ENCODE measurements at regions not wholly inside any gene's neighbourhood (a gene's known extent, or its start where the extent isn't known, plus 50 kb on each side); places are given as distances from the start of the nearest gene placed in this dataset.
"Not testable (repeated sequence)": the region's sequence is repeated elsewhere in the genome, so short reads cannot be mapped to it uniquely, and the experiment has no call there.

DNA sequence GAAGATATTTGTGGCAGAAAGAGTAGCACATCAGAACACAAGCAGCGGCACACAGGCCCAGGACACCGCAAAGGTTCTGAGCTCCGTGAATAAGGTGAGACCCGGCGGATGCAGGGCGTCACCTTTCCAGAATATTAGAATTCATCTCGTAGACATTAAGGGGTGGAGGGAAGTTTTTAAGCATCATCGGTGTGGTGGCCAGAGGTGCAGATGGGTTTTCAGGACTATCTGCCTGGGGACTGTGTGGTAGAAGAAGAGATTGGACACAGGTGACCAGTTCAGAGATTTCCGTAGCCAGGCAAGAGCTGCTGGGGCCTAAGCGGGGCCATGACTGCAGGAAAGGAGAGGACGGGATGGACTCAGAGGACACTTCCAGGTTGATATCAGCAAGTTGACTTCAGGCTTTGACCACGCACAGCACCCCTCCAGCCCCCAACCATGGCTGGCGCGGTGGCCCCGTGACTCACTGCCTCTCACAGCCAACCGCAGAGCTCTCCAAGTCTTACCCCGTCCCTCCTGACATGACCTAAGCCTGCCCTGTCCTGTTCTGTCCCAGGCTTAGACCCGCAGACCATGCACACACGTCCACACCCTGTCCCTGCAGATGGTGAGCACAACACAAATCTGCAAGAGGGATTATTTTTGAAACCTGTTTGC lies 97.2 kb downstream of the OAT start:
- DNase-seq (ENCODE audit: low read depth in 2 of 2) = no peak
- Histone ChIP-seq H3K27me3 (ENCODE audit: control insufficient read depth, insufficient read depth, low read length) (no peaks in the 10 kb centered on the region), H3K9ac (ENCODE audit: insufficient read depth, low read length) (no peak overlapping the region), H4K20me1 (ENCODE audit: control insufficient read depth, extremely low read depth, insufficient read depth, low read length) (no peaks in the 10 kb centered on the region), H3K9me3 (ENCODE audit: control insufficient read depth, insufficient read depth, low read depth, low read length) (no peaks in the 10 kb centered on the region), H2AFZ (ENCODE audit: low read length) (no peak overlapping the region), H3K4me2 (ENCODE audit: extremely low read depth, insufficient read depth, low read length) (no peak overlapping the region), H3K36me3 (ENCODE audit: control insufficient read depth, insufficient read depth, low read length) (no peaks in the 10 kb centered on the region), H3K4me1 (ENCODE audit: control insufficient read depth, extremely low read depth, insufficient read depth, low read length) (no peaks in the 10 kb centered on the region), H3K4me3 (replicated peaks in 1 of 4; ENCODE audit: control extremely low read depth in 1 of 4, insufficient read depth in 1 of 4, low read depth in 3 of 4, low read length in 4 of 4) (no peak overlapping the region), H3K79me2 (ENCODE audit: control insufficient read depth, insufficient read depth, low read length) (no peaks in the 10 kb centered on the region), H3K27ac (ENCODE audit: insufficient read depth, low read length) (no peak overlapping the region)
- TF ChIP-seq EZH2 (IDR thresholded peaks at IDR 0.05; ENCODE audit: low read length, missing control alignments) = no peak
- TF ChIP-seq, protein P1, sequence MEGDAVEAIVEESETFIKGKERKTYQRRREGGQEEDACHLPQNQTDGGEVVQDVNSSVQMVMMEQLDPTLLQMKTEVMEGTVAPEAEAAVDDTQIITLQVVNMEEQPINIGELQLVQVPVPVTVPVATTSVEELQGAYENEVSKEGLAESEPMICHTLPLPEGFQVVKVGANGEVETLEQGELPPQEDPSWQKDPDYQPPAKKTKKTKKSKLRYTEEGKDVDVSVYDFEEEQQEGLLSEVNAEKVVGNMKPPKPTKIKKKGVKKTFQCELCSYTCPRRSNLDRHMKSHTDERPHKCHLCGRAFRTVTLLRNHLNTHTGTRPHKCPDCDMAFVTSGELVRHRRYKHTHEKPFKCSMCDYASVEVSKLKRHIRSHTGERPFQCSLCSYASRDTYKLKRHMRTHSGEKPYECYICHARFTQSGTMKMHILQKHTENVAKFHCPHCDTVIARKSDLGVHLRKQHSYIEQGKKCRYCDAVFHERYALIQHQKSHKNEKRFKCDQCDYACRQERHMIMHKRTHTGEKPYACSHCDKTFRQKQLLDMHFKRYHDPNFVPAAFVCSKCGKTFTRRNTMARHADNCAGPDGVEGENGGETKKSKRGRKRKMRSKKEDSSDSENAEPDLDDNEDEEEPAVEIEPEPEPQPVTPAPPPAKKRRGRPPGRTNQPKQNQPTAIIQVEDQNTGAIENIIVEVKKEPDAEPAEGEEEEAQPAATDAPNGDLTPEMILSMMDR (conservative IDR thresholded peaks at IDR 0.05 in 1 of 2, IDR thresholded peaks at IDR 0.05 in 1 of 2; ENCODE audit: low read depth in 1 of 2, low read length in 2 of 2) = no peak

DNA sequence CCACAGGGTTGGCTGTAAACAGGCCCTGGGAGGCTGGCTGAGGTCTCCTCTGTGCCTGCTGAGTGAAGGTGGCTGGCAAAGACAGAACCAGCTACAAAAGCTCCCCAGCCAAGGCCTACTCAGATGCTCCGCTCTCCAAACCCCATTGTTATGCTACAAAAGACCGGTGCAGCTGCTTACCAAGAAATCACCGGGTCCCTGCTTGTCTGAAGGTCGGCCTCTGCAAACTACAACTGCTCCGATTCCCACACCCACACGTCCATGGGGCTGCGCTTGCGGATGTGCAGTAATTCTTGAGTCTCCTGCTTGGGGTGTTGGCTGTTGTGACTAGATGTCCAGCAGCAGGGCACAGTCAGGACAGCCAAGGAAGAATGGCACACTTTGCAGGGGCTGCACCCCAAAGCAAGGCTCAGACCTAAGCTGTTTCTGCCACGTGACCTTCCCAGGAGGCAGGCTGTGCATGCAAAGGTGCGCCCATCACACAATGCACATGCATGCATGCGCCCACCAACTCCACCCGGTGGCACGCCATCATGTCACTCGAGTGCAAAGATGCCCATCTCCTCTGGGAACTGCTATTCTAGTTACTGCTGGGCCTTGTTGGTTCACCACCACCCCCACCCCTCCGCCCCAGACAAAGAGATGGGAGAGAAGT lies 97.8 kb downstream of the OAT start:
- TF ChIP-seq, protein P1 (conservative IDR thresholded peaks at IDR 0.05 in 1 of 2, IDR thresholded peaks at IDR 0.05 in 1 of 2; ENCODE audit: low read depth in 1 of 2, low read length in 2 of 2) = no peak
- no peak for TF ChIP-seq EZH2 (IDR thresholded peaks at IDR 0.05; ENCODE audit: low read length, missing control alignments)
- H3K27me3 ChIP-seq (ENCODE audit: control insufficient read depth, insufficient read depth, low read length) = no peaks in the 10 kb centered on the region
- no peak overlapping the region for H3K4me2 ChIP-seq (ENCODE audit: extremely low read depth, insufficient read depth, low read length)
- no peaks in the 10 kb centered on the region for H3K4me1 ChIP-seq (ENCODE audit: control insufficient read depth, extremely low read depth, insufficient read depth, low read length)
- H3K79me2 ChIP-seq (ENCODE audit: control insufficient read depth, insufficient read depth, low read length) = no peaks in the 10 kb centered on the region
- H3K4me3 ChIP-seq (replicated peaks in 1 of 4; ENCODE audit: control extremely low read depth in 1 of 4, insufficient read depth in 1 of 4, low read depth in 3 of 4, low read length in 4 of 4) = no peak overlapping the region
- no peaks in the 10 kb centered on the region for H3K36me3 ChIP-seq (ENCODE audit: control insufficient read depth, insufficient read depth, low read length)
- H4K20me1 ChIP-seq (ENCODE audit: control insufficient read depth, extremely low read depth, insufficient read depth, low read length) = no peaks in the 10 kb centered on the region
- DNase-seq (ENCODE audit: low read depth in 2 of 2) = no peak
- no peak overlapping the region for H3K9ac ChIP-seq (ENCODE audit: insufficient read depth, low read length)
- no peak overlapping the region for H2AFZ ChIP-seq (ENCODE audit: low read length)
- H3K27ac ChIP-seq (ENCODE audit: insufficient read depth, low read length) = no peak overlapping the region
- no peaks in the 10 kb centered on the region for H3K9me3 ChIP-seq (ENCODE audit: control insufficient read depth, insufficient read depth, low read depth, low read length)

DNA sequence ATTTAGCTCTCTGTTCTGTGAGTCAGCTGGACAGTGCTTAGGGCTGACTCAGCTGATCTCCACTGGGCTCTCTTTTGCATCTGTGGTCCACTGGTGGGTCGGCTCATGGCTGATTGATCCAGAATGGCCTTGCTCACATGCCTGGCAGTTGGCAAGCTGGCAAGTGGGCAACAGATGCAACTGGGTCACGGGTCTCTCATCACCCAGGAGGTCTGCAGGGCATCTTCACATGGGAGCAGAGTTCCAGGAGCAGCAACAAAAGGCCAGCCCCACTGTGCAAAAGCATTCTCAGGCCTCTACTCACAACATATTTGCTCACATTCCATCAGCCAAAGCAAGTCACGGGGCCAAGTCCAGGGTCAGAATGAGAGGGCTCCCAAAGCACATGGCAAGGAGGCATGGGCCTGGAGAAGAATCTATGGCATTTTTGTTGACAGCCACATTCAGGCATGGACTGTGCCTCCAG lies 98.8 kb downstream of the OAT start:
- no peak overlapping the region for H2AFZ ChIP-seq (ENCODE audit: low read length)
- H3K27ac ChIP-seq (ENCODE audit: insufficient read depth, low read length) = no peak overlapping the region
- no peaks in the 10 kb centered on the region for H3K4me1 ChIP-seq (ENCODE audit: control insufficient read depth, extremely low read depth, insufficient read depth, low read length)
- no peaks in the 10 kb centered on the region for H3K9me3 ChIP-seq (ENCODE audit: control insufficient read depth, insufficient read depth, low read depth, low read length)
- no peak overlapping the region for H3K4me3 ChIP-seq (replicated peaks in 1 of 4; ENCODE audit: control extremely low read depth in 1 of 4, insufficient read depth in 1 of 4, low read depth in 3 of 4, low read length in 4 of 4)
- no peak overlapping the region for H3K9ac ChIP-seq (ENCODE audit: insufficient read depth, low read length)
- TF ChIP-seq, protein P1 (conservative IDR thresholded peaks at IDR 0.05 in 1 of 2, IDR thresholded peaks at IDR 0.05 in 1 of 2; ENCODE audit: low read depth in 1 of 2, low read length in 2 of 2) = no peak
- TF ChIP-seq EZH2 (IDR thresholded peaks at IDR 0.05; ENCODE audit: low read length, missing control alignments) = no peak
- no peaks in the 10 kb centered on the region for H3K36me3 ChIP-seq (ENCODE audit: control insufficient read depth, insufficient read depth, low read length)
- no peak overlapping the region for H3K4me2 ChIP-seq (ENCODE audit: extremely low read depth, insufficient read depth, low read length)
- no peaks in the 10 kb centered on the region for H4K20me1 ChIP-seq (ENCODE audit: control insufficient read depth, extremely low read depth, insufficient read depth, low read length)
- no peaks in the 10 kb centered on the region for H3K27me3 ChIP-seq (ENCODE audit: control insufficient read depth, insufficient read depth, low read length)
- DNase-seq (ENCODE audit: low read depth in 2 of 2) = no peak
- H3K79me2 ChIP-seq (ENCODE audit: control insufficient read depth, insufficient read depth, low read length) = no peaks in the 10 kb centered on the region

DNA sequence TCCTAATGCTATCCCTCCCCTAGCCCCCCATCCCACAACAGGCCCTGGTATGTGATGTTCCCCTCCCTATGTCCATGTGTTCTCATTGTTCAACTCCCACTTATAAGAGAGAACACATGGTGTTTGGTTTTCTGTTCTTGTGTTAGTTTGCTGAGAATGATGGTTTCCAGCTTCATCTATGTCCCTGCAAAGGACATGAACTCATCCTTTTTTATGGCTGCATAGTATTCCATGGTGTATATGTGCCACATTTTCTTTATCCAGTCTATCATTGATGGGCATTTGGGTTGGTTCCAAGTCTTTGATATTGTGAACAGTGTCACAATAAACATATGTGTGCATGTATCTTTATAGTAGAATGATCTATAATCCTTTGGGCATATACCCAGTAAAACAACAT lies 99.2 kb downstream of the OAT start:
- H3K9ac ChIP-seq (ENCODE audit: insufficient read depth, low read length); DNase-seq (ENCODE audit: low read depth in 2 of 2); H4K20me1 ChIP-seq (ENCODE audit: control insufficient read depth, extremely low read depth, insufficient read depth, low read length); H3K79me2 ChIP-seq (ENCODE audit: control insufficient read depth, insufficient read depth, low read length); H3K4me2 ChIP-seq (ENCODE audit: extremely low read depth, insufficient read depth, low read length); H3K36me3 ChIP-seq (ENCODE audit: control insufficient read depth, insufficient read depth, low read length); H3K9me3 ChIP-seq (ENCODE audit: control insufficient read depth, insufficient read depth, low read depth, low read length); H3K27me3 ChIP-seq (ENCODE audit: control insufficient read depth, insufficient read depth, low read length); H3K4me3 ChIP-seq (replicated peaks in 1 of 4; ENCODE audit: control extremely low read depth in 1 of 4, insufficient read depth in 1 of 4, low read depth in 3 of 4, low read length in 4 of 4); H3K4me1 ChIP-seq (ENCODE audit: control insufficient read depth, extremely low read depth, insufficient read depth, low read length); H2AFZ ChIP-seq (ENCODE audit: low read length); H3K27ac ChIP-seq (ENCODE audit: insufficient read depth, low read length): not testable (repeated sequence)

Data from fibroblast of lung (primary cell).